PC-3 (cell line): ENCODE measurements at regions not wholly inside any gene's neighbourhood (a gene's known extent, or its start where the extent isn't known, plus 50 kb on each side); places are given as distances from the start of the nearest gene placed in this dataset.

Experiments used
- ATAC-seq: fragments of 200-7000 bp; cut with Tn5 transposase; 2 replicates; pipeline ENCODE4 v1.9.1; 2020; ENCODE audit warnings: mild to moderate bottlenecking, moderate library complexity
- BruUV-seq: library from RNA; stranded (reverse); fragments of 400-500 nt; replicated peaks from 2 replicates; lab custom pipeline; 2021; lab: Mats Ljungman, UMichigan
- CTCF ChIA-PET: fragments of 300-600 bp; sonication (Branson Sonifier 250); formaldehyde crosslinking; loops from one replicate; lab custom pipeline; 2022; ENCODE audit warnings: antibody characterized with exemption; lab: Charles Lee
- POLR2A ChIA-PET: fragments of 300-600 bp; sonication (Branson Sonifier 250); formaldehyde crosslinking; loops from one replicate; lab custom pipeline; 2022; ENCODE audit warnings: antibody characterized with exemption; ENCODE audit not compliant: unreplicated experiment; lab: Charles Lee
- DNase-seq: peaks from one replicate; pipeline ENCODE4 v3.0.0-alpha.2; 2015
- H2AFZ ChIP-seq: fragments of 300-600 bp; sonication (generic); 2 replicates; pipeline ENCODE4 v1.6.0; 2016; ENCODE audit warnings: antibody characterized with exemption, low read length
- H3F3A ChIP-seq: fragments of 300-600 bp; sonication (generic); one replicate; pipeline ENCODE4 v1.6.0; 2017; ENCODE audit warnings: antibody characterized with exemption, low read length, control low read depth, mild to moderate bottlenecking; ENCODE audit not compliant: unreplicated experiment
- H3K27ac ChIP-seq: fragments of 300-600 bp; sonication (generic); 2 replicates; pipeline ENCODE4 v1.5.1; 2016; ENCODE audit warnings: mild to moderate bottlenecking, low read length
- H3K27me3 ChIP-seq: fragments of 300-600 bp; sonication (generic); 2 replicates; pipeline ENCODE4 v1.6.1; 2016; ENCODE audit warnings: low read length, mixed read lengths
- H3K36me3 ChIP-seq: fragments of 300-600 bp; sonication (generic); 2 replicates; pipeline ENCODE4 v1.6.1; 2016; ENCODE audit warnings: low read depth, mixed run types, low read length, mixed read lengths
- H3K4me1 ChIP-seq: fragments of 300-600 bp; sonication (generic); 2 replicates; pipeline ENCODE4 v1.5.1; 2016; ENCODE audit warnings: low read length; ENCODE audit not compliant: insufficient read depth
- H3K4me2 ChIP-seq: fragments of 300-600 bp; sonication (generic); 2 replicates; pipeline ENCODE4 v1.6.0; 2016; ENCODE audit warnings: low read length
- H3K4me3 ChIP-seq: fragments of 300-600 bp; sonication (generic); 2 replicates; pipeline ENCODE4 v1.5.1; 2016; ENCODE audit warnings: mild to moderate bottlenecking, low read length, mixed read lengths
- H3K79me2 ChIP-seq: fragments of 300-600 bp; sonication (generic); 2 replicates; pipeline ENCODE4 v1.6.1; 2017; ENCODE audit warnings: low read length, mixed read lengths
- H3K9ac ChIP-seq: fragments of 300-600 bp; sonication (generic); 2 replicates; pipeline ENCODE4 v1.6.0; 2016; ENCODE audit warnings: mild to moderate bottlenecking, low read length
- H3K9me2 ChIP-seq: fragments of 300-600 bp; sonication (generic); replicated peaks from 2 replicates; pipeline ENCODE4 v1.6.1; 2016; ENCODE audit warnings: mixed run types, low read length, mixed read lengths
- H3K9me3 ChIP-seq: fragments of 300-600 bp; sonication (generic); 2 replicates; pipeline ENCODE4 v1.6.1; 2016; ENCODE audit warnings: low read length, mixed read lengths
- H4K20me1 ChIP-seq: fragments of 300-600 bp; sonication (generic); 2 replicates; pipeline ENCODE4 v1.6.1; 2016; ENCODE audit warnings: low read length, mixed read lengths
- CTCF ChIP-seq: fragments of 300-600 bp; sonication (generic); conservative IDR thresholded peaks from 2 replicates; pipeline ENCODE4 v1.5.1; 2017; ENCODE audit warnings: antibody characterized with exemption, low read depth, mild to moderate bottlenecking, low read length
- EZH2 ChIP-seq: fragments of 300-600 bp; sonication (generic); IDR thresholded peaks from one replicate; pipeline ENCODE4 v1.6.1; 2017; ENCODE audit warnings: antibody characterized with exemption, mild to moderate bottlenecking, low read length; ENCODE audit not compliant: unreplicated experiment
- EZH2phosphoT487 ChIP-seq: fragments of 300-600 bp; sonication (generic); IDR thresholded peaks from 2 replicates; pipeline ENCODE4 v1.6.1; 2018; ENCODE audit warnings: mild to moderate bottlenecking, antibody characterized with exemption, low read length, borderline replicate concordance
- intact Hi-C: fragments of 100-400 bp; cut with micrococcal nuclease; formaldehyde crosslinking; loops from 2 replicates; pipeline ENCODE4 v1.9.0; 2023

- DNase-seq (peak; percentile 80), ATAC-seq (peak; percentile 93)
- no peak for TF ChIP-seq CTCF
- no peak for TF ChIP-seq EZH2
- TF ChIP-seq EZH2phosphoT487, result no peak
- Histone ChIP-seq H3F3A (no peaks in the 10 kb centered on the region), H3K4me2 (peak overlapping the region; percentile 38), H3K27ac (peak overlapping the region; percentile 32), H3K36me3 (no peaks in the 10 kb centered on the region), H3K9me2 (no peaks in the 10 kb centered on the region), H2AFZ (no peak overlapping the region), H3K9ac (no peak overlapping the region), H4K20me1 (no peaks in the 10 kb centered on the region), H3K79me2 (no peaks in the 10 kb centered on the region), H3K27me3 (no peaks in the 10 kb centered on the region), H3K4me3 (no peak overlapping the region), H3K9me3 (no peaks in the 10 kb centered on the region), H3K4me1 (peaks cover 24% of the 10 kb centered on the region)
- POLR2A ChIA-PET, result no interaction called here
- CTCF ChIA-PET, result no interaction called here
- BruUV-seq, result no TSS peak
- intact Hi-C loops, result loop anchor here (10.0 kb wide), 4 partner anchors 128 to 938 kb away; no protein-coding TSS in a partner anchor
Measured at GRCh38 chr1:198462365-198463019, 78.0 kb downstream of the ATP6V1G3 start.

GRCh38 chr1:198455966-198456365 is 84.5 kb downstream of the ATP6V1G3 start:
- Histone ChIP-seq H3K27me3 (no peaks in the 10 kb centered on the region), H4K20me1 (no peaks in the 10 kb centered on the region), H3K9me3 (no peaks in the 10 kb centered on the region), H3K4me1 (no peaks in the 10 kb centered on the region), H3K27ac (no peak overlapping the region), H2AFZ (no peak overlapping the region), H3F3A (no peaks in the 10 kb centered on the region), H3K4me3 (no peak overlapping the region), H3K9ac (no peak overlapping the region), H3K4me2 (no peak overlapping the region), H3K79me2 (no peaks in the 10 kb centered on the region), H3K36me3 (no peaks in the 10 kb centered on the region), H3K9me2 (no peaks in the 10 kb centered on the region)
- CTCF ChIA-PET, result no interaction called here
- ATAC-seq (no peak), DNase-seq (no peak)
- TF ChIP-seq CTCF, result no peak
- TF ChIP-seq EZH2phosphoT487, result no peak
- no peak for TF ChIP-seq EZH2
- POLR2A ChIA-PET, result no interaction called here
- BruUV-seq, result no TSS peak
- intact Hi-C loops, result no loop called here
